Neural crest cell (in vitro differentiated cells): ENCODE measurements at regions not wholly inside any gene's neighbourhood (a gene's known extent, or its start where the extent isn't known, plus 50 kb on each side); places are given as distances from the start of the nearest gene placed in this dataset.

ENCODE experiments used
- DNase-seq: peaks from one replicate; pipeline ENCODE4 v3.0.0; 2021; ENCODE audit warnings: low read depth, mixed read lengths, low spot score
- H3K27ac Mint-ChIP-seq: one replicate; pipeline ENCODE4 v1.8.0; 2021; ENCODE audit warnings: mild to moderate bottlenecking, mixed read lengths; ENCODE audit not compliant: unreplicated experiment
- H3K27me3 Mint-ChIP-seq: 2 replicates; pipeline ENCODE4 v1.8.0; 2021; ENCODE audit warnings: low read depth, mild to moderate bottlenecking, mixed read lengths
- H3K36me3 Mint-ChIP-seq: 2 replicates; pipeline ENCODE4 v1.8.0; 2021; ENCODE audit warnings: low read depth, mild to moderate bottlenecking, mixed read lengths
- H3K4me1 Mint-ChIP-seq: 2 replicates; pipeline ENCODE4 v1.8.0; 2021; ENCODE audit warnings: mixed read lengths
- H3K4me3 Mint-ChIP-seq: one replicate; pipeline ENCODE4 v1.8.0; 2021; ENCODE audit warnings: mild to moderate bottlenecking, mixed read lengths
- H3K9me3 Mint-ChIP-seq: 2 replicates; pipeline ENCODE4 v1.8.0; 2021; ENCODE audit warnings: mixed read lengths
- CTCF ChIP-seq: fragments of 200-600 bp; sonication (generic); conservative IDR thresholded peaks from 2 replicates; pipeline ENCODE4 v1.5.0; 2021; ENCODE audit warnings: antibody characterized with exemption, mild to moderate bottlenecking

- no peaks in the 10 kb centered on the region for H3K4me1 Mint-ChIP-seq
- no peak for DNase-seq
- H3K27me3 Mint-ChIP-seq: peaks cover 9% of the 10 kb centered on the region
- H3K9me3 Mint-ChIP-seq: peaks cover 2% of the 10 kb centered on the region
- no peak overlapping the region for H3K4me3 Mint-ChIP-seq
- no peak for TF ChIP-seq CTCF
- no peaks in the 10 kb centered on the region for H3K36me3 Mint-ChIP-seq
- no peak overlapping the region for H3K27ac Mint-ChIP-seq
Measured at GRCh38 chr17:73936908-73937627, 266.4 kb upstream of the RPL38 start.

GRCh38 chr17:73938706-73939105 lies 264.8 kb upstream of the RPL38 start:
- H3K4me1 Mint-ChIP-seq: no peaks in the 10 kb centered on the region
- TF ChIP-seq CTCF: no peak
- no peak overlapping the region for H3K27ac Mint-ChIP-seq
- no peaks in the 10 kb centered on the region for H3K36me3 Mint-ChIP-seq
- H3K27me3 Mint-ChIP-seq: peaks cover 9% of the 10 kb centered on the region
- H3K4me3 Mint-ChIP-seq: no peak overlapping the region
- H3K9me3 Mint-ChIP-seq: peaks cover 2% of the 10 kb centered on the region
- no peak for DNase-seq

- DNase-seq: no peak
- Mint-ChIP-seq H3K4me3 (no peak overlapping the region), H3K27me3 (peaks cover 11% of the 10 kb centered on the region), H3K36me3 (no peaks in the 10 kb centered on the region), H3K27ac (peak overlapping the region; percentile 68), H3K9me3 (no peaks in the 10 kb centered on the region), H3K4me1 (no peaks in the 10 kb centered on the region)
- TF ChIP-seq CTCF: no peak
Measured at GRCh38 chr17:73939806-73940205, 263.7 kb upstream of the RPL38 start.

- no peak for TF ChIP-seq CTCF
- Mint-ChIP-seq H3K4me1 (no peaks in the 10 kb centered on the region), H3K9me3 (no peaks in the 10 kb centered on the region), H3K27me3 (peaks cover 16% of the 10 kb centered on the region), H3K4me3 (no peak overlapping the region), H3K36me3 (no peaks in the 10 kb centered on the region), H3K27ac (peak overlapping the region; percentile 68)
- no peak for DNase-seq
Measured at GRCh38 chr17:73940511-73940910, 263.0 kb upstream of the RPL38 start.

GRCh38 chr17:73941919-73942530 lies 261.5 kb upstream of the RPL38 start:
- no peak for TF ChIP-seq CTCF
- H3K27ac Mint-ChIP-seq: no peak overlapping the region
- no peaks in the 10 kb centered on the region for H3K36me3 Mint-ChIP-seq
- no peaks in the 10 kb centered on the region for H3K9me3 Mint-ChIP-seq
- no peak for DNase-seq
- H3K4me1 Mint-ChIP-seq: no peaks in the 10 kb centered on the region
- no peak overlapping the region for H3K4me3 Mint-ChIP-seq
- H3K27me3 Mint-ChIP-seq: peaks cover 19% of the 10 kb centered on the region
